Lower leg skin (tissue), 3 donors: ENCODE measurements at regions not wholly inside any gene's neighbourhood (a gene's known extent, or its start where the extent isn't known, plus 50 kb on each side); places are given as distances from the start of the nearest gene placed in this dataset.

ENCODE experiments used
- POLR2A ChIP-seq, 2 donors: fragments of 450-650 bp; IDR thresholded peaks; one replicate each; pipeline ENCODE4 v1.6.1; 2016 to 2017; ENCODE audit warnings: antibody characterized with exemption in 2 of 2, mild to moderate bottlenecking in 1 of 2, moderate library complexity in 1 of 2
- TF ChIP-seq, protein P1 (sequence below), 3 donors: fragments of 450-650 bp; IDR thresholded peaks; one replicate each; pipeline ENCODE4 v1.5.1; 2016; ENCODE audit warnings: antibody characterized with exemption in 3 of 3, mild to moderate bottlenecking in 3 of 3, moderate library complexity in 2 of 3

- TF ChIP-seq, protein P1, sequence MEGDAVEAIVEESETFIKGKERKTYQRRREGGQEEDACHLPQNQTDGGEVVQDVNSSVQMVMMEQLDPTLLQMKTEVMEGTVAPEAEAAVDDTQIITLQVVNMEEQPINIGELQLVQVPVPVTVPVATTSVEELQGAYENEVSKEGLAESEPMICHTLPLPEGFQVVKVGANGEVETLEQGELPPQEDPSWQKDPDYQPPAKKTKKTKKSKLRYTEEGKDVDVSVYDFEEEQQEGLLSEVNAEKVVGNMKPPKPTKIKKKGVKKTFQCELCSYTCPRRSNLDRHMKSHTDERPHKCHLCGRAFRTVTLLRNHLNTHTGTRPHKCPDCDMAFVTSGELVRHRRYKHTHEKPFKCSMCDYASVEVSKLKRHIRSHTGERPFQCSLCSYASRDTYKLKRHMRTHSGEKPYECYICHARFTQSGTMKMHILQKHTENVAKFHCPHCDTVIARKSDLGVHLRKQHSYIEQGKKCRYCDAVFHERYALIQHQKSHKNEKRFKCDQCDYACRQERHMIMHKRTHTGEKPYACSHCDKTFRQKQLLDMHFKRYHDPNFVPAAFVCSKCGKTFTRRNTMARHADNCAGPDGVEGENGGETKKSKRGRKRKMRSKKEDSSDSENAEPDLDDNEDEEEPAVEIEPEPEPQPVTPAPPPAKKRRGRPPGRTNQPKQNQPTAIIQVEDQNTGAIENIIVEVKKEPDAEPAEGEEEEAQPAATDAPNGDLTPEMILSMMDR (IDR thresholded peaks at IDR 0.05) = no peak
- no peak for TF ChIP-seq POLR2A (IDR thresholded peaks at IDR 0.05)
Measured at GRCh38 chr1:95388031-95388430, 154.0 kb downstream of the RWDD3 start.
